Astrocyte of the hippocampus (primary cell): ENCODE measurements at regions not wholly inside any gene's neighbourhood (a gene's known extent, or its start where the extent isn't known, plus 50 kb on each side); places are given as distances from the start of the nearest gene placed in this dataset.

Experiments
- DNase-seq: peaks from one replicate; pipeline ENCODE4 v3.0.0; 2011; ENCODE audit warnings: low read depth, low spot score

- DNase-seq = no peak
These were observed 318.6 kb upstream of the DIO3 start for GRCh38 chr14:101242442-101243385.

GRCh38 chr14:101243587-101244338 lies 317.5 kb upstream of the DIO3 start:
- DNase-seq = no peak

DNA sequence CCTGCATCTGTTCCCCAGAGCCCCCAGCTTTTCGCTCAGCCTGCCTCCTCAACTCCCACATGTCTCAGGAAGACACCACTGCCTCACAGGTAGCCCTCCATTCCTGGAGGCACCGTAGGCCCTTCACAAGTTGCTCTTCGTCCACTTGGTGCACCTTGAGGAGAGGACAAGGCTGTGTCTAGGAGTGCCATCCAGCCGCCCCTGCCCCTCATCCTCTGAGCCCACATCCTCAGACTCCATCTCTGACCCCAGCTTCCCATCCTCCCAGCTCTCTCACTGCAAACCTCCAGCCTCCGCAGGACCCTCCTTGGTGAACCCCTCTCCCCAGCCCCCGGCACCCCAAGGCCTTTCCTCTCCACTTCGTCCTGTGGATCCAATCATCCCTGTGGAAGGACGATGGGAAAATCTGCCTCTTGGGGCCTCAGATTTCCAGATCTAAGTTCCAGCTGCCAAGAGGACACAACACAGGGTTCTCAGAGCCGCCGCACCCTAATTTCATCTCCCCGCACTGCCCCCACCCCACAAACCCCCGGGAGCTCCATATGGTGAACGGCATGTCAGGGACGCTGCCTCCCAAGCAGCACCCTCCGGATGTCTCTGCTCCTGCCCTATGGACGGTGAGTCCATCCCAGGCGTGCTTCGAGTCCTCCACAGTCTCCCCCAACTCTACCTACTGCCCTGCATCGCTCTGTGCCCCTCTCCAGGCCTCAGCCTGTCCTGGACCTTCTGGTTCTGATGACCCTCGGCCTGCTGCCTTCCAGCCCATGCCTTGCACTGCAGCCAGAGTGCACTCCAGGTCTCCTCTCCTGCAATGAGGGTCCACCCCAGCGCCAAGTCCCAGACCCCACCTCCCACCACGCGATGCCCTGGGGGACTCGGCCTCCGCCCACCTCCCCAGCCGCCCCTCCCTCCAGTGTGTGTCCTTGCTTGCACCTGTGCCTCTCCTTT lies 314.1 kb upstream of the DIO3 start:
- DNase-seq = no peak

GRCh38 chr14:101247842-101248725 lies 313.2 kb upstream of the DIO3 start:
- DNase-seq = no peak

DNA sequence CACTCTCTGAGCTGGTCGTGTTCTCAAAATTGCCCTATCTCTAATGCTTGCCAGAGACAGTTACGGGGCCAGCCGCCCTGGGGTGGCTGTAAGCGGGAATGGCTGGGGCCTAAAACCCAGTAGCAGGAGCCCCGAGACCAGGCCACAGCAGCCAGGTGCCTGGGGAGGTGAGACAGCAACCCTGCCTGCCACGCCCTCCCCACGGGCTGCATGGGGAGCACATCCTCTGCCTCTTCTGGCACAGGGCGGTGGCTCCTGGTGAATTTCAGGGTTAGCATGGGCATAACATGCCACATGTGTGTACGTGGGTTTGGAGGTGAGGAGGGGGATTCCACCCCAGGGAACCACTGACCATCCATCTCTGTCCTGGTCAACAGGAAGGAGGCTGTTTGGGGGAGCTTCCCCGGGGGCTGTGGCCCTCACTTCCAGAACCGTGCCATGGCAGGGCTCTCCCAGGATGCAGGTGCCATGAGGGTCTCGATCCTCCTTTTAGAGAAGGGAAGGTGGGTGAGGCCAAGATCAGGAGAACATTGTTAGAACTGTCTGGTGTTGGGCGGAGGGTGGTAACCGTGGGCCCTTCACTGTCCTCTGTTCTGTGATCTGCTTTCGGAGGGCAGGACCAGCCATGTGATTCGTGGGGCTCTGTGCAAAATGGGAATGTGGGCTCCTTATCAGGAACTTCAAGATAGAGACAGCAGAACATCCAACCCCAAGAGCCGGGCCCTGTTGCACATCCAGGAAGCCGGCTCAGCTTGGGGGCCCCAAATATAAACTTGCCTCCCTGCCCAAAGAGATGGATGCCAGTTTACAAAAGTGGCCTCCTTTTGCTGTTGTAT lies 312.2 kb upstream of the DIO3 start:
- DNase-seq = no peak

DNA sequence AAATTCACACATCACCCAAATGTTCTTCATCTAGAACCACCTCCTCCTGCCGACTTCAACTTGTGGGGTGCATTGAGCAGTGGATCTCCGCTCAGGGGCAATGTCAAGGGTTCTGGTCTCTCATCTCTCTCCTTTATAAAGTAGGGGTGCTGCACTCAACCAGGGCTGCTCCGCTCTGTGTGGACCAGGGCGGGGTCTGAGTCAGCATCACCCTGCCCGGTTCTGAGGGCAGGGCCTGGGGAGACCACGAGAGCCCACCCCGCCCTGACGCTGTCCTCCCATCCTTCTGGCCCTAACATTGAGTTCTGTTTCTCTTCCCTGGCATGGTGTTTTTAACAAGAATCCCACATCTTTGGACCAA lies 311.6 kb upstream of the DIO3 start:
- DNase-seq = no peak

- no peak for DNase-seq
These were observed 310.9 kb upstream of the DIO3 start for GRCh38 chr14:101250336-101250947.

DNA sequence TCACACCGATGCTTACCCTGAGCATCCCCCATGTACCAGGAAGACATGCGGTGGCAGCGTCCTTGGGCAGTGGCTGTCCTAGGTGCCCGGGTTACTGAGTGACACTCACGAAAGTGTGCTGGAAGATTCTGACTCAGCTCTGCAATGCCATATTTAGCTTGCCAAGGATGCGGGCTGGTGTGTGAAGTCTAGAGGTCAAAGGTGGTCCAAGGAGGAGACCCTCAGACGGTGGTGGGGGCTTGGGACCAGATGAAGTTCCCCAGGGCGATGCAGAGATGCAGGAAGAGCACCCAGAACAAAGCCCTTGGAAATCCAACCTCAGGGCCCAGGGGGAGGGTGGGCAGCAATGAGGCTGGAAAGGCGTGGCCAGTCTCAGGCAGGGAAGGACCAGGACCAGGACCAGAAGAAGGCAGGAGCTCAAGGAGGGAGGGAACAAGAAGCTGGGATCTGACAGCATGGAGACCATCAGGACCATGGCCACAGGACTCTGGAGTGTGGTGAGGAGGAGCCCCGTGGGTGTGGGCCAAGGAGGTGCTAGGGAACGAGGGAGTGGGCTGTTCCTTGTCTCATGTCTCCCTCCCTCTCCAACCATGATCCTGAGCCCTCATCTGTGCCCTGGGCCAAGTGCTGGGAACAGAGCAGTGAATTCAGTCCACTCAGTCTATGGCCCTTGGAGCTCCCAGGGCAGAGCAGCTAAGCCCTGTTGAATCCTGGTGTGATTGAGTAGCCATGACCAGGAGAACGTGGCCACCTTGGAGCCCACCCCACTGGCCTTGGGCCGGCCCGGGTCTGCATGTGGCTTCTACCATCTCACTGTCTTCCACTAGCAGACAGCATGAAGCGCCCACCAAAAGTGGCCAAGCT lies 310.1 kb upstream of the DIO3 start:
- no peak for DNase-seq

- DNase-seq = no peak
These were observed 309.4 kb upstream of the DIO3 start for GRCh38 chr14:101251812-101252442.

- no peak for DNase-seq
These were observed 308.7 kb upstream of the DIO3 start for GRCh38 chr14:101252443-101253214.

DNA sequence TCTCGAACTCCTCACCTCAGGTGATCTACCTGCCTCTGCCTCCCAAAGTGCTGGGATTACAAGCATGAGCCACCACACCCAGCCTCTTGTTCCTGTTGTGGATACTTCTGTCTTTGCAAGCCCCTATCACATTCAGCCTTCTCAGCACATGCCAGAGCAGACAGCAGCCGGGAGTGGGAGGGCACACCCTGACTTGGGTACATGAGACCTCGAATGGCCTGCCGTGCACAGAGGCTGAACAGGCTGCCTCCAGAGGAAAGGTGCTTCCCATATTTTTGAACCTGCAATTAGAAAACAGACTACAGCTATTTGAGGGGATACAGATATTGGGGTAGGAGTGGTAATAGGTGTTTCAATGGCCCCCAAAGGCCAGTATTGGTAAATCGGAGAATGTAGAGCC lies 307.3 kb upstream of the DIO3 start:
- no peak for DNase-seq

- DNase-seq = peak; percentile 16
These were observed 306.2 kb upstream of the DIO3 start for GRCh38 chr14:101254805-101255764.

- DNase-seq = no peak
These were observed 305.6 kb upstream of the DIO3 start for GRCh38 chr14:101255765-101256125.

DNA sequence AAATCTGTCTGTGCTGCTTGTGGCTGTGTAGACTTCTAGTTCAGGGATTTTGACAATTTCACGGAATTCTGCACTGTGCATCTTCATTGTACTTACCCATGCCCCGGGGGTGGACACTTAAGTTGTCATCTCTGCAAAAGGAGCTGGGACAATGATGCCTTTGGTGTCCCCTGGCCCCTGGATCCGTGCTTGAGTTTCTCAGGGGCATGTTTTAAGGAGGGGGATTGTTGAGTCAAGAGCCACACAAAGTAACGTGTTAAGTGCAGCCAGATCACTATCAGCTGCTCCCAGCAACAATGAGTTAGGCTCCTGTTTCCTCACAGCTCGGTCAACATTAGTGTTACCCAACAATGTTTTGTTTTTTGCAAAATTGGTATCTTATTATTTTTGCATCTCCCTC lies 305.0 kb upstream of the DIO3 start:
- DNase-seq = no peak

- no peak for DNase-seq
These were observed 303.7 kb upstream of the DIO3 start for GRCh38 chr14:101257551-101257950.

- DNase-seq = no peak
These were observed 301.5 kb upstream of the DIO3 start for GRCh38 chr14:101259748-101260147.
